Neural cell (in vitro differentiated cells): ENCODE measurements at regions not wholly inside any gene's neighbourhood (a gene's known extent, or its start where the extent isn't known, plus 50 kb on each side); places are given as distances from the start of the nearest gene placed in this dataset.

Experiments
- H2AFZ ChIP-seq: fragments of 200-600, 300-800 bp; sonication (generic), shearing (Covaris generic); 2 replicates; pipeline ENCODE4 v1.6.0; 2014; ENCODE audit warnings: low read depth, mild to moderate bottlenecking, antibody characterized with exemption, low read length, moderate library complexity
- H3F3A ChIP-seq: fragments of 200-600 bp; shearing (Covaris generic); 2 replicates; pipeline ENCODE4 v1.6.1; 2016; ENCODE audit warnings: mild to moderate bottlenecking, moderate library complexity, mixed read lengths, antibody characterized with exemption, low read length; ENCODE audit not compliant: insufficient read depth, poor library complexity, severe bottlenecking
- H3K27ac ChIP-seq: fragments of 200-600, 300-800 bp; sonication (generic), shearing (Covaris generic); 2 replicates; pipeline ENCODE4 v1.5.1; 2014; ENCODE audit warnings: mild to moderate bottlenecking, low read length, moderate library complexity
- H3K27me3 ChIP-seq: fragments of 300-800, 200-600 bp; sonication (generic), shearing (Covaris generic); 2 replicates; pipeline ENCODE4 v1.6.0; 2014; ENCODE audit warnings: mild to moderate bottlenecking, low read depth, low read length, moderate library complexity; ENCODE audit not compliant: insufficient read depth
- H3K36me3 ChIP-seq: fragments of 300-800, 200-600 bp; sonication (generic), shearing (Covaris generic); 2 replicates; pipeline ENCODE4 v1.5.1; 2014; ENCODE audit warnings: mild to moderate bottlenecking, antibody characterized with exemption, low read length, moderate library complexity; ENCODE audit not compliant: insufficient read depth
- H3K4me2 ChIP-seq: fragments of 300-800, 200-600 bp; sonication (generic), shearing (Covaris generic); 2 replicates; pipeline ENCODE4 v1.6.0; 2014; ENCODE audit warnings: mild to moderate bottlenecking, low read length
- H3K4me3 ChIP-seq: fragments of 300-800, 200-600 bp; sonication (generic), shearing (Covaris generic); 2 replicates; pipeline ENCODE4 v1.5.1; 2014; ENCODE audit warnings: mild to moderate bottlenecking, low read length, moderate library complexity
- H3K79me2 ChIP-seq: fragments of 200-600 bp; shearing (Covaris generic); replicated peaks from 2 replicates; pipeline ENCODE4 v1.6.0; 2014; ENCODE audit warnings: mild to moderate bottlenecking, low read length, moderate library complexity; ENCODE audit not compliant: insufficient read depth
- H3K9ac ChIP-seq: fragments of 300-800, 200-600 bp; sonication (generic), shearing (Covaris generic); 2 replicates; pipeline ENCODE4 v1.6.1; 2016; ENCODE audit warnings: mild to moderate bottlenecking, low read length, mixed read lengths
- H3K9me2 ChIP-seq: fragments of 200-600 bp; shearing (Covaris generic); 2 replicates; pipeline ENCODE4 v1.6.1; 2016; ENCODE audit warnings: mild to moderate bottlenecking, low read length, mixed read lengths; ENCODE audit not compliant: insufficient read depth
- H3K9me3 ChIP-seq: fragments of 200-600, 300-800 bp; sonication (generic), shearing (Covaris generic); 2 replicates; pipeline ENCODE4 v1.6.1; 2016; ENCODE audit warnings: mild to moderate bottlenecking, mixed run types, low read length, moderate library complexity, mixed read lengths
- H4K20me1 ChIP-seq: fragments of 200-600 bp; shearing (Covaris generic); 2 replicates; pipeline ENCODE4 v1.6.1; 2016; ENCODE audit warnings: mild to moderate bottlenecking, mixed run types; ENCODE audit not compliant: insufficient read depth
- EP300 ChIP-seq: fragments of 450-650 bp; conservative IDR thresholded peaks from 2 replicates; pipeline ENCODE4 v1.6.1; 2014; ENCODE audit warnings: antibody characterized with exemption, mild to moderate bottlenecking, moderate library complexity; ENCODE audit not compliant: poor library complexity, severe bottlenecking
- EZH2 ChIP-seq: fragments of 200-600, 300-800 bp; shearing (Covaris generic), sonication (generic); IDR thresholded peaks from 2 replicates; pipeline ENCODE4 v1.6.1; 2014; ENCODE audit warnings: antibody characterized with exemption, low read length, borderline replicate concordance, mild to moderate bottlenecking; ENCODE audit not compliant: insufficient read depth, poor library complexity, severe bottlenecking
- MXI1 ChIP-seq: fragments of 450-650 bp; conservative IDR thresholded peaks from 2 replicates; pipeline ENCODE4 v1.6.1; 2014; ENCODE audit warnings: antibody characterized with exemption, mild to moderate bottlenecking; ENCODE audit not compliant: poor library complexity, severe bottlenecking
- POLR2AphosphoS5 ChIP-seq: IDR thresholded peaks from 2 replicates; pipeline ENCODE4 v1.6.1; 2012
- RAD21 ChIP-seq: fragments of 450-650 bp; conservative IDR thresholded peaks from 2 replicates; pipeline ENCODE4 v1.6.1; 2014; ENCODE audit warnings: antibody characterized with exemption, mild to moderate bottlenecking, moderate library complexity
- SMC3 ChIP-seq: fragments of 450-650 bp; conservative IDR thresholded peaks from 2 replicates; pipeline ENCODE4 v1.6.1; 2014; ENCODE audit warnings: antibody characterized with exemption, mild to moderate bottlenecking, moderate library complexity; ENCODE audit not compliant: poor library complexity
- TAF1 ChIP-seq: IDR thresholded peaks from 2 replicates; pipeline ENCODE4 v1.6.1; 2012; ENCODE audit warnings: low read depth
- TF ChIP-seq, protein P1 (sequence below): fragments of 450-650 bp; IDR thresholded peaks from 2 replicates; pipeline ENCODE4 v1.5.1; 2014; ENCODE audit warnings: antibody characterized with exemption, mild to moderate bottlenecking, moderate library complexity; ENCODE audit not compliant: poor library complexity, severe bottlenecking
- TF ChIP-seq, protein P2 (sequence below): IDR thresholded peaks from 2 replicates; pipeline ENCODE4 v1.6.1; 2012; ENCODE audit warnings: borderline replicate concordance

DNA sequence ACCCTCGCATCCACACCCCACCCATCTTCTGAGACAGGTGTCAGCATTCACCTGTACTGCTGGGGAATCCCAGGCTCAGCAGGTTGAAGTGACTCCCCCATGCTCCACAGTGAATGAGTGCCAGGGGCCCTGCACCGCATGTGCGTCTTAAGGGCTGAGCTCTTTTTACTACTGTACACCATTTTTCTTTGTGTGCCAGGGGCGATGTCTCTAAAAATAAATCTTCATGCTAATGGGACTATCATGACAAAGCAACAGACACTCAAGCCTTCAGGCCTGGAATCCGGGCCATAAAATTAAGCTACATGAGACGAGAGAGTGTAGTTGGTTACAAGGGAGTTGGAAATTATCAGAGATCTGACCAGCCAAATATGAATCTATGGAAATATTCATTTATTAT, 294.8 kb downstream of the LPIN1 start:
- no peak overlapping the region for H3K27ac ChIP-seq
- no peak overlapping the region for H3K4me3 ChIP-seq
- H3K9me2 ChIP-seq, result no peaks in the 10 kb centered on the region
- H3K9ac ChIP-seq, result no peak overlapping the region
- no peak overlapping the region for H3K4me2 ChIP-seq
- H3K27me3 ChIP-seq, result no peaks in the 10 kb centered on the region
- TF ChIP-seq RAD21, result no peak
- no peak for TF ChIP-seq EP300
- no peak for TF ChIP-seq MXI1
- no peak for TF ChIP-seq EZH2
- no peaks in the 10 kb centered on the region for H3K9me3 ChIP-seq
- no peaks in the 10 kb centered on the region for H4K20me1 ChIP-seq
- no peak overlapping the region for H2AFZ ChIP-seq
- no peaks in the 10 kb centered on the region for H3F3A ChIP-seq
- H3K79me2 ChIP-seq, result no peaks in the 10 kb centered on the region
- no peaks in the 10 kb centered on the region for H3K36me3 ChIP-seq

DNA sequence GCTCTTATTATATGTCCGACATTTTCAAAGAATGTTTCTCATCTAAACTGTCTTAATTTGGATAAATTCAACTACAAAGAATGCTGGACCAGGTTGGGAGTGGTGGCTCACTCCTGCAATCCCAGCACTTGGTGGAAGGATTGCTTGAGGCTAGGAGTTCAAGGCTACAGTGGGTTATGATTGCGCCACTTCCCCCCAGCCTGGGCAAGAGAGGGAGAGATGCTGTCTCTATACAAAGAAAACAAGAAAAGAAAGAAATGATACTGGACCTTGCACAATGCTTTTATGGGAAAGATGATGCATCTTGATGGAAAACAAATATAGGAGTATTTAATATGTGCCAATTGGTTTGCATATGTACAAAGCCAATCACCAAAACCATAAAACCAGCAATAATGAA, 296.7 kb downstream of the LPIN1 start:
- Histone ChIP-seq H3K27ac (no peak overlapping the region), H3F3A (no peaks in the 10 kb centered on the region), H3K79me2 (no peaks in the 10 kb centered on the region), H4K20me1 (no peaks in the 10 kb centered on the region), H3K9me2 (no peaks in the 10 kb centered on the region), H3K27me3 (no peaks in the 10 kb centered on the region), H3K4me3 (no peak overlapping the region), H3K36me3 (no peaks in the 10 kb centered on the region), H3K4me2 (no peak overlapping the region), H3K9ac (no peak overlapping the region), H2AFZ (no peak overlapping the region), H3K9me3 (no peaks in the 10 kb centered on the region)
- TF ChIP-seq EP300 (no peak), EZH2 (no peak), MXI1 (no peak), SMC3 (no peak), TAF1 (no peak), RAD21 (no peak), POLR2AphosphoS5 (no peak)
- TF ChIP-seq, protein P1, sequence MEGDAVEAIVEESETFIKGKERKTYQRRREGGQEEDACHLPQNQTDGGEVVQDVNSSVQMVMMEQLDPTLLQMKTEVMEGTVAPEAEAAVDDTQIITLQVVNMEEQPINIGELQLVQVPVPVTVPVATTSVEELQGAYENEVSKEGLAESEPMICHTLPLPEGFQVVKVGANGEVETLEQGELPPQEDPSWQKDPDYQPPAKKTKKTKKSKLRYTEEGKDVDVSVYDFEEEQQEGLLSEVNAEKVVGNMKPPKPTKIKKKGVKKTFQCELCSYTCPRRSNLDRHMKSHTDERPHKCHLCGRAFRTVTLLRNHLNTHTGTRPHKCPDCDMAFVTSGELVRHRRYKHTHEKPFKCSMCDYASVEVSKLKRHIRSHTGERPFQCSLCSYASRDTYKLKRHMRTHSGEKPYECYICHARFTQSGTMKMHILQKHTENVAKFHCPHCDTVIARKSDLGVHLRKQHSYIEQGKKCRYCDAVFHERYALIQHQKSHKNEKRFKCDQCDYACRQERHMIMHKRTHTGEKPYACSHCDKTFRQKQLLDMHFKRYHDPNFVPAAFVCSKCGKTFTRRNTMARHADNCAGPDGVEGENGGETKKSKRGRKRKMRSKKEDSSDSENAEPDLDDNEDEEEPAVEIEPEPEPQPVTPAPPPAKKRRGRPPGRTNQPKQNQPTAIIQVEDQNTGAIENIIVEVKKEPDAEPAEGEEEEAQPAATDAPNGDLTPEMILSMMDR, result no peak
- TF ChIP-seq, protein P2, sequence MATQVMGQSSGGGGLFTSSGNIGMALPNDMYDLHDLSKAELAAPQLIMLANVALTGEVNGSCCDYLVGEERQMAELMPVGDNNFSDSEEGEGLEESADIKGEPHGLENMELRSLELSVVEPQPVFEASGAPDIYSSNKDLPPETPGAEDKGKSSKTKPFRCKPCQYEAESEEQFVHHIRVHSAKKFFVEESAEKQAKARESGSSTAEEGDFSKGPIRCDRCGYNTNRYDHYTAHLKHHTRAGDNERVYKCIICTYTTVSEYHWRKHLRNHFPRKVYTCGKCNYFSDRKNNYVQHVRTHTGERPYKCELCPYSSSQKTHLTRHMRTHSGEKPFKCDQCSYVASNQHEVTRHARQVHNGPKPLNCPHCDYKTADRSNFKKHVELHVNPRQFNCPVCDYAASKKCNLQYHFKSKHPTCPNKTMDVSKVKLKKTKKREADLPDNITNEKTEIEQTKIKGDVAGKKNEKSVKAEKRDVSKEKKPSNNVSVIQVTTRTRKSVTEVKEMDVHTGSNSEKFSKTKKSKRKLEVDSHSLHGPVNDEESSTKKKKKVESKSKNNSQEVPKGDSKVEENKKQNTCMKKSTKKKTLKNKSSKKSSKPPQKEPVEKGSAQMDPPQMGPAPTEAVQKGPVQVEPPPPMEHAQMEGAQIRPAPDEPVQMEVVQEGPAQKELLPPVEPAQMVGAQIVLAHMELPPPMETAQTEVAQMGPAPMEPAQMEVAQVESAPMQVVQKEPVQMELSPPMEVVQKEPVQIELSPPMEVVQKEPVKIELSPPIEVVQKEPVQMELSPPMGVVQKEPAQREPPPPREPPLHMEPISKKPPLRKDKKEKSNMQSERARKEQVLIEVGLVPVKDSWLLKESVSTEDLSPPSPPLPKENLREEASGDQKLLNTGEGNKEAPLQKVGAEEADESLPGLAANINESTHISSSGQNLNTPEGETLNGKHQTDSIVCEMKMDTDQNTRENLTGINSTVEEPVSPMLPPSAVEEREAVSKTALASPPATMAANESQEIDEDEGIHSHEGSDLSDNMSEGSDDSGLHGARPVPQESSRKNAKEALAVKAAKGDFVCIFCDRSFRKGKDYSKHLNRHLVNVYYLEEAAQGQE, result no peak

DNA sequence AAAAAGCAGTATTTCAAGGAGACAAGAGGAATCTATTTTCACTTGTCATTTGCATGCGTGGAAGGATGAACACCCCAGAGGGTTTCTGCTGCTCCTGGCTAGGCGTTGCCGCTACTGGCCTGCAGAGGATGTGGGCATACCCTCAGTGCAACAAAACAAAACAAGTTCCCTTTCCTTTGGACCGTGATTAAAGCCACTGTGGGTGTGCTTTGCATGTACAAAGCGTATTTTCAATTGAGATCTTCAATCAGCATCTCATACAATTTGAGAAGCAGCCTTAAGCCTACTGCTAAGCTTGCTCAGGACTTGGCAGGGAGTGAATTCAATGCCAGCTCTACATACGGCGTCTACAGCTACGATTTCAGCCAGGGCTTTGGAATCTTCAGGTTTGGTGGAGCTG, 298.4 kb downstream of the LPIN1 start:
- Histone ChIP-seq H2AFZ (no peak overlapping the region), H3K27me3 (no peaks in the 10 kb centered on the region)

More for the DNA sequence above, 298.4 kb downstream of the LPIN1 start:
- no peak overlapping the region for H3K9ac ChIP-seq
- H3K36me3 ChIP-seq, result no peaks in the 10 kb centered on the region
- TF ChIP-seq MXI1 (no peak), RAD21 (no peak), EZH2 (no peak), EP300 (no peak), POLR2AphosphoS5 (no peak), TAF1 (no peak), SMC3 (no peak)
- TF ChIP-seq, protein P2, result no peak
- TF ChIP-seq, protein P1, result no peak
- H3F3A ChIP-seq, result no peaks in the 10 kb centered on the region
- H3K9me3 ChIP-seq, result no peaks in the 10 kb centered on the region
- H3K27ac ChIP-seq, result no peak overlapping the region
- H3K9me2 ChIP-seq, result no peaks in the 10 kb centered on the region
- no peak overlapping the region for H3K4me3 ChIP-seq
- no peaks in the 10 kb centered on the region for H3K79me2 ChIP-seq
- H3K4me2 ChIP-seq, result no peak overlapping the region
- H4K20me1 ChIP-seq, result no peaks in the 10 kb centered on the region
